ELR (cell line): ENCODE measurements at regions not wholly inside any gene's neighbourhood (a gene's known extent, or its start where the extent isn't known, plus 50 kb on each side); places are given as distances from the start of the nearest gene placed in this dataset.

Experiments
- DNase-seq: peaks from one replicate; pipeline ENCODE4 v3.0.0-alpha.2; 2015; ENCODE audit warnings: low read depth

DNA sequence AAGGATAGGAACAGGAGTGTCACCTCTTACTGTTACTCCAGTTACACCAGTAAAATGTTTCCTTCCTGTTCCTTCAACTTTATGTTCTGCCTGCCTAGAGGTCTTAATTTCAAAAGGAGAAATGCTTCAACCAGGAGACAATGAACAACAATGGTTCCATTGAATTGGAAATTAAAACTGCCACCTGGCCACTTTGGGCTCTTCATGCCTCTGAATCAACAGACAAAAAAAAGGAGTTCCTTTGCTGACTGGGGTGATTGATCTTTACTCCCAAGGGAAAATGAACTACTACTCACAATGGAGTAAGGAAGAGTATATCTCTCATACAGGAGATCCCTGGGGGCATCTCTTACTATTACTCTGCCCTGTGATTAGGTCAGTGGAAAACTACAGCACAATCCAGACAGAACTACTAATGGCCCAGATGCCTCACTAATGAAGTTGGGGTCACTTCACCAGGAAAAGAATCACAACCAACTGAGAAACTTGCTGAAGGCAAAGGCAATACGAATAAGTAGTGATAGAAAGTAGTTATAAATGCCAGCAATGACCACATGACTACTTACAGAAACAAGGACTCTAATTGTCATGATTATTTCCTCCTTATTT is 76.6 kb upstream of the PRDX6 start:
- no peak for DNase-seq

DNA sequence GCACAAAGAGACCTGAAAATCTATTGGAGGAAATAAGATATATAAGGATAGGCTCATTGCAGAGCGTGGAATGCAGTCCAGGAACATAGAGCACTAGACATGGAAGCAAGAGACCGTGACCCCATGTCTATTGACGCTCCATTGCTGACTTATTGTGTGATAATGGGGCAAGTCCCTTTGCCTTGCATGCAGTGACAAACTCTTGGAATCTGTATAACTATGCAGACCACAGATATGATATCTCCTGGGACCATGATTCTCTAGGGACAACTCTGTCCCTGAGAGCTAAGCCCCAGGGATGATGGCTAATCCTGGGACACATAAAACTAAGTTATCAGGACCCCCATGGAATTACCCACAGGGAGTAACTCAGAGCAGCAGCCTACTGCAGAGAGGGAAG is 73.1 kb upstream of the PRDX6 start:
- DNase-seq, result no peak

DNA sequence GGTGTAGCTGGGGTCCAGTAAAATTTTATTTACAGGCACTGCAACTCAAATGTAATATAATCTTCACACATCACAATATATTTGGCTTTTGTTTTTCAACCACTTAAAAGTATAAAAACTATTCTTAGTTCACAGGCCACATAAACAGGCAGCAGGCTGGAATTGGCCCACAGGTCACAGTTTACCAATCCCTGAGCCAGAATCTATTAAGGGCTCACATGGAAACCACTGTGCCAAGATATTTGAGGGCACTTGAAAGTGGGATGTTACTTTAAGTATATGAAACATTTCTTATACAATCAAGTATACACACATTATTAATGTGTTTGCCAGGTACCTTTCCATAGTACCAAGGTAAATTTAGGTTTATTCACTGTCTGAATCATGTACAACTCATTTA is 71.9 kb upstream of the PRDX6 start:
- no peak for DNase-seq

DNA sequence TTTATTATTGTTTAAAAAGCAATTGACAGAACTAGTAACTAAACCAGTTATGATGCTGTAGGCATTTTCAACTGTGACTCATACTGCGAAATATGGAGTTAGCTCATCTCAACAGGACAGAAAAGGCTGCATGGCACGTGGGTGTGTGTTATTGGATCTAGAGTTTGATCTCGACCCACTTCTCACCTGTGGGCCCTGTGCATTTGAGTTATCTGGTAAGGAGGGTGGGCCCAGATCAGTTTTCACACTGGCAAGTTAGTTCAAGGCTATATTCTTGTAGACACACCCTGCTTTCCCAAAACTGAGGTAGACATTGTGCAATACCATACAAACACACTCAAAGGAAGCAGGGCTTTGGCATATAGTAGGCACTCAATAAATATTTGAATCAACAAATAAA is 71.3 kb upstream of the PRDX6 start:
- DNase-seq, result peak; percentile 84

DNA sequence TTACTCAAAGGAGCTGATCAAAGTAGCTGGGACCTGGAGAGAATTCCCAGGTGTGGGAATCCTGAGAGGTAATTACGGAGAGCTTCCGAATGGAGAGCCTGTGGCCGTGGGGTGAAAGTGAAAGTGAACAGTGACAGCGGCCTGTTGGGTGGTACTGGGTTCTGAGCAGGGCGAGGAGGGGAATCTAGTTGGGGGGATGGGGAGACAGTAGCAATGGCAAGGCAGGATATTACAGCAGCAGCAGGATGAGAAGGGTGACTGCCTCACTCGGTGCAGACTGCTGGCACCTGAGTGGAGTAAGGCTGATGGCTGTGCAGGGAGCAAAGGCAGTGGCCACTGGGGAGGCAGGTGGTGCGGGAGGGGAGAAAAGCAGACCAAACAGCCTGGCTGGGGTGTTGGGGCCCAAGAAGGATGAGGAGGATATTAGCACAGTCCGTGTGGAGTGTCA is 70.3 kb upstream of the PRDX6 start:
- no peak for DNase-seq

DNA sequence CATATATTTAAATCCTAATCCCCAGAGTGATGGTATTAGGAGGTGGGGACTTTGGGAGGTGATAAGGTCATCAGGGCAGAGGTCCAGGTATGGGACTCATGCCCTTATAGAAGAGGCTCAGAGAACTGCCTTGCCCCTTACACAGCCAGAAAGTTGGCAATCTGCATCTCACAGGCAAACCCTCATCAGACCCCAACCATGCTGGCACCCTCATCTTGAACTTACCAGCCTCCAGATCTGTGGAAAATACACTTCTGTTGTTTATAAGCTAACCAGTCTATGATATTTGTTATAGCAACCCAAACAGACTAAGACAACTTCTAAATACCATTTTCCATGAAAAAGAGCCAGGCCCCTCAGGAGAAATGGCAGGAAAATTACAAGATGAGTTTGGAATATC is 69.3 kb upstream of the PRDX6 start:
- no peak for DNase-seq

DNA sequence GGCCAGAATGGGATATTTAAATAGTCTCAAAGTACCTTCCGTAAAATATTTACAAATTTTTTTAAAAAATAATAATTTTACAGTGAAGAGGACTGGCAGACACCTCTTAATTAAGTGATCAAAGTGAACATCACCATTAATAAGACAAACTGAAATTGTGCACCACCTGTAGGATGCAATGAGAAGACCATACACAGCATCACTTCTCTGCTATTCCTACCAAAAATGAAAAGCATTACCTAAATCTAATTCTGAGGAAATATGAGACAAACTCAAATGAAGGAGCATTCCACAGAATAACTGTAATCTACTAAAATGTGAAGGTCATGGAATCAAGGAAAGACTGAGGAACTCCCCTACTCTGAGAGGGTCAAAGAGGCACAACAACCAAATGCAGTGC is 68.2 kb upstream of the PRDX6 start:
- DNase-seq, result no peak

DNA sequence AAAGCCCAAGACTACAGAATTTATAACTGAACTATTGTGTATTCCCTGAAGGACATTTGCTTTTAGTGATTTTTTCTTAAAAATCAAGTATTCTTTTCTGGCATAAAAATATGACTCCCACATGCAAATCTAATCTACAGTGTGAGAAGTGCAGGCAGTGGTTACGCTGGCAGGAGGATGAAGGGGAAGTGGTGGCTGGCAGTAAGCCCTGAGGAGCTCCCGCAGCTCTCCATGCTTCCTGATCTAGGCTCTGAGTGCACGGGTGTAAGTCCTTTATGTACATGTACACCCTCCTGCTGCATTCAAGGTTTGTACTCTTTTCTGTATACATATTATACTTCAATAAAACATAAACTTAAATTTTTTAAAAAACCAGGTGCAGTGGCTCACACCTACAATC is 67.5 kb upstream of the PRDX6 start:
- DNase-seq, result peak; percentile 65

DNA sequence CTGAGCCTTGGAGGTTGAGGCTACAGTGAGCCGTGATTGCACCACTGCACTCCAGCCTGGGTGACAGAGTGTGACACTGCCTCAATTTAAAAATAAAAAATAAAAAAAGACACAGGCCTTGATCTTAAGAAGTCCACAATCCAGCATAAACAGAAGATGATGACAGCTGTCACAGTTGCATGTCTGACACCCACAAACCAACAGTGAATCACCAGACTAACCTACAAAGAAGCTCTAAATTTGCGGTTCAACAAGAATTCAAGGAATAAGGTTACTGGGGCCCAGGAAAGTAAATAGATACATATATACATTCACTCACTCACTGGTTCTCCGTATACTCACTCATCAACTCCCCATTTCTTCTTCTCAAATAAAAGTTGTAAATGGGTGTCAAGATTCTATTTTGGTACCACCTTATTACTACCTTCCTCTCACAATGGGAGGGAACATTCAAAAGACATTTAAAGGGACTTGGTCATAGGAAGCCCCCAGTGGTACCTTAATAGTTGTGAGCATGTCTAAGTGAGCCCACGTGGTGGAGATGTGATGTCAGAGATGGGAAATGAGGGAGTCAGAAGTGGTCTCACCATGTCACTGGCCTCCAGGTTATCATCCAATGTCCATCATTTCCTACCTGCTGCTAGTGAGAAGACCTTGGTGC is 66.9 kb upstream of the PRDX6 start:
- peak; percentile 64 for DNase-seq

DNA sequence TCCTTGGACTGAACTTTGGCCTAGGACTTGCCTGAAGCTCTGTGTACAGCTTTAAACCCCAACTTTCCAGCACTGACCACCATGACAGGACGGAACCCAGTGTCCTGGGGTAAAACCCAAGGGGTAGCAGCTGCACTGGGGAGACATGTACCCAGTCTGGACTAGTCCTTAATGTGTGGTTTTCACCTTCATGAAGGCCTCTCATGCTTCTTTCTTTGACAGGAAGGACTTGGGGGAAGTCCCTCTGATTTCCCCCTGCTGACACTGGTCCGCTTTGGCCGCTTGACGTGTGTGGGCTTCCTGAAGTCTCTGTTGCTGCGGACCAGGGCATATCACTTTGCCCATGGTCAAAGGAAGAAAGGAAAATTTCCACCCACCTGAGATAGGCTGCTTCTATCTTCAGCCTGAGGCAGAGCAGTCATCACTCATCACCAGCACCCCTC is 66.3 kb upstream of the PRDX6 start:
- no peak for DNase-seq

DNA sequence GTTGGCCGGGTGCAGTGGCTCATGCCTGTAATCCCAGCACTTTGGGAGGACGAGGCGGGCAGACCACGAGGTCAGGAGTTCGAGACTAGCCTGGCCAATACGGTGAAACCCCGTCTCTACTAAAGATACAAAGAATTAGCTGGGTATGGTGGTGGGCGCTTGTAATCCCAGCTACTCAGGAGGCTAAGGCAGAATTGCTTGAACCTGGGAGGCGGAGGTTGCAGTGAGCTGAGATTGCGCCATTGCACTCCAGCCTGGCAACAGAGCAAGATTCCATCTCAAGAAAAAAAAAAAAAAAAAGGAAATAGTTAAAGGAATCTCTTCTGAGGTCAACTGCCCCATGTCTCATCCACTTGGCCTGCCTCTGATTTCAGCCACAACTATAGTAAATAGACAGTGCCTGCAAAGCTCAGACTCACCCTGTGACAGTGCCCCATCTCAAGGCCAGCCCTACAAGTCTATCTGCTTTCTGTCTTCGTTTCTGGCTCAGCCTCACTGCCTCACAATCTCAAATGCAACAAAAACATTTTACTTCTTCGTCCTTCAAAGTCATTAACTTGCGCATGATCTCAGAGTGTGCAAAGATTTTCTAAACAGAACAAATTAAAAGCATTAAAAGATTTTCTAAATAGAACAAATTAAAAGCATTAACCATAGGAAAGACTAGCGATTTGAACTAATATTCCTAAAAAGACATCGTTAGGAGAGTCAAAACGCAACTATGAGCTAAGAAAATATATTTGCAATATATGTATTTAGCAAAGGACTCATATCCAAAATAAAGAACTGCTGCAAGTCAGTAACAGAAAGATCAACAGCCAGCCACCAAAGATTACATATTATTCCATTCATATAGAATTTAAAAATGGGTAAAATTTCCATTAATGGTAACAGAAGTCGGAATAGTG is 65.0 kb upstream of the PRDX6 start:
- peak; percentile 83 for DNase-seq

DNA sequence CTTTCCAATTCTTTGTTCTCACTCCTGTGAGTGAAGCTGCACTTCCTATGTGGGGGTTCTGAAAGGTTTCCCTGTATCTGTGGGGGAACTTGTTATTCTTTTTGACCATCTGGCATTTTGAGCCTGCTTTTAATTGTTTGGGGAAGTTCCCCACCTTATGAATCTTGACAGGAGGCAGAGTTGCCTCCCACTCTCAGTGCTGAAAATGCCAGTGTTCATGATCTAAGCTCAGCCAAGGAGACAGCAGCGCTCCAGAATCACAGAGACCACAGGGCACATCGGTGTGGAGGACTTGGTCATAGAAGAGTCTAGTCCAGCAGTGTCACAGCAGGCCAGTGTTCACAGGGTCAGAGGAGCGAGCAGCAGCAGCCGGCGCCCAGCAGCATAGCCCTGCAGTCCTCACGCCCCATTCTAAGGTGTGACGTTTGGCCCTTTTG is 63.8 kb upstream of the PRDX6 start:
- no peak for DNase-seq

DNA sequence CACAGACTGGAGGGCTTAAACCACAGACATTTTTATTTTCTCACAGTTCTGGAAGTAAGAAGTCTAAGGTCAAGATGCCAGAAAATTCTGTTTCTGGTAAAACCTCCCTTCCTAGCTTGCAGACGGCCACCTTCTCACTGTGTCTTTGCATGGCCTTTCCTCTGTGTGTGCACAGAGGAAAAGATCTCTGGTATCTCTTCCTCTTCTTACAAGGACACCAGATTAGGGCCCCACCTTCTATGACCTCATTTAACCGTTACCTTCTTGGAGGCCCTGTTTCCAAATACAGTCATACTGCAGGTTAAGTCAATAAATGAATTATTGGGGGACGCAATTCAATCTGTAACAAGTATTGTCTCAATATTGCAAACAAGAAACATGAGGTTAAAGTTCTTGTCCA is 63.0 kb upstream of the PRDX6 start:
- DNase-seq, result no peak

DNA sequence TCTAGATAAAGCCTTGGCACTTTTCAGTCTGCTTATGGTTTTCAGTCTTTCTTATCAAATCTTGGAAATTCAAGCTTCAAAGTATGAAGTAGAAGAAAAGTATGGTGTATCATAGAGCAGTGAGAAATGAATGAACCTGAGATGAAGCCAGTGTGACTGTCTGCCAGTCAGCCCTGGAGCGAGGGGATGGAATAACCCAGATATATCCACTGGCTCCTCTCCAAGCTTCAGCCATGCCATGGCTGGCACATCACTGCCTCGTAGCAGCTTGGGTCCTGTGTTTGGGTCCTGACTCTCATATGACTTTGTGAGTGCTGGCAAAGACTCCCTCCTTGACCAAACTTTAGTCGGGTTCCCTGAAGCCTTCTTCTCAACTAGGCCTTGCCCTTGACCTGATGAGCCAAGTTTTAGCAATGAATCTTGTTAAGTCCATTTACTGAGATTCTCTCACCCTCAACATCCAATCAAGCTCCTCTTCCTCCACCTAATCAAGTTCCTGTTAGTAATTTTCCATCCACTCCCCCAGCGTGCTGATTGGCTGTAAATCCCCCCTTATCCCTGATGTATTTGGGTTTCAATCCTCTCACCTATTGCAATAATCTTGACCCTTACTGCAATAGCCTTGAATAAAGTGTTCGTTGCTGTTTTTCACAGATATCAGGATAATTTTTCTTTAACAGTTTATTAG is 62.5 kb upstream of the PRDX6 start:
- DNase-seq, result no peak

DNA sequence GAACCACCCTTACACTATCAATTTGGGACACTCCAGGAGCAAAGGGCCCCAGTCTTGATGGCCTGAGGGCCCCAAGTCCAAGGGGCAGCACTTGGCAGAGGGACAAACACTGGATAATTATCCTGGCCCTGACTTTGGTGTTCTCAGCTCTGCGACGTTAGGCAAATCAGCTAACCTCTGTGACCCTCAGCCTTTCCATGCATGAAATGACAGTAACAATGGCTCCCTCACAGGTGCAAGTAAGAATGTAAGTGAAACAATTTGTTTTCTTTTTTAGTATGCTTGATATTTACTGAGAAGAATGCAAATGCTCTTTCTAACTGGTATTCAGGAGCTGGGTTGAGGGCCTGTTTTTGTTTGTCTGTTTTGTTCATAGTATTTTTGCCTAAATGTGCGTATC is 61.6 kb upstream of the PRDX6 start:
- no peak for DNase-seq

DNA sequence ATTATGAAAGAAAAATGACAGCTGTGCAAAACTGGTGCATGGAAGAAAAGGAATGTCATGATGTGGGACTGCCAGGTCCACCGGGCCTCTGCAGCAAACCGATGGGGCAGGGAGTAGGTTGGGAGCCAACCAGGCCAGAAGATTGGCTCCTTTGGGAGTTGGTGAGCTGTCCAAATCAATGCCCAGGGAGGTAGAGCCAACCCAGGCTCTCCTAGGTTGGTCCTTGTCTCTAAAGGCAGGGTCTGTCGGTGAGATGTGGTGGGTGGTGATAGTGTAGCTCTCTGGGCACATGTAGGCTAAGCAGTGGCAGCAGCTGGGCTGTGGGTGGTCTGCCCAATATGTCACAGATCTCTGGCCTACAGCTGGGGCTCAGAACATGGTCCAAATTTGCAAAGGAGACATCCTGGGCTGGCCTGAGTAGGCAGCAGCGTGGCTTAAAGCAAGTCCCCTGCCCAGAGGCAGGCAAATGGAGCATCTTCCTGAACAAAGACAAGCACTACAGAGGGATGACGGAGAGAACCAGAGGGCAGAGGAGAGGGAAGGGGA is 61.2 kb upstream of the PRDX6 start:
- no peak for DNase-seq

DNA sequence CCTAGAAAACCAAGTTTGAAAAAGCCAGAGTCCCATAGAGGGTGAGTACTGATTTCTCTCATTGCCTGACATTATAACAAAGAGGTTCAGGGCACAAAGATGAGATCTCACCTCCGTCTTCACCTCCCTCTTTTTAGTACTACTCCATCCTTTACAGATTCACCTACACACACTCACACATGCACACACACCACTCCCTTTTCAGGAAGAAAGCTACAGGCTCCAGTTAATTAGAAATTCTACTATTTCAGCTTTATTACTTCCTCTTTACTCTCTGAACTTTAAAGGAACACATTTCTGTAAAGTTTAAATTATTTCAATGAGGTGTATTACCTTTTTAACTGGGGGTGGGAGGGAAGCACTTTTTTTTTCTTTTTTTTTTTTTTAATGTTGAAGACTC is 59.6 kb upstream of the PRDX6 start:
- DNase-seq, result no peak

DNA sequence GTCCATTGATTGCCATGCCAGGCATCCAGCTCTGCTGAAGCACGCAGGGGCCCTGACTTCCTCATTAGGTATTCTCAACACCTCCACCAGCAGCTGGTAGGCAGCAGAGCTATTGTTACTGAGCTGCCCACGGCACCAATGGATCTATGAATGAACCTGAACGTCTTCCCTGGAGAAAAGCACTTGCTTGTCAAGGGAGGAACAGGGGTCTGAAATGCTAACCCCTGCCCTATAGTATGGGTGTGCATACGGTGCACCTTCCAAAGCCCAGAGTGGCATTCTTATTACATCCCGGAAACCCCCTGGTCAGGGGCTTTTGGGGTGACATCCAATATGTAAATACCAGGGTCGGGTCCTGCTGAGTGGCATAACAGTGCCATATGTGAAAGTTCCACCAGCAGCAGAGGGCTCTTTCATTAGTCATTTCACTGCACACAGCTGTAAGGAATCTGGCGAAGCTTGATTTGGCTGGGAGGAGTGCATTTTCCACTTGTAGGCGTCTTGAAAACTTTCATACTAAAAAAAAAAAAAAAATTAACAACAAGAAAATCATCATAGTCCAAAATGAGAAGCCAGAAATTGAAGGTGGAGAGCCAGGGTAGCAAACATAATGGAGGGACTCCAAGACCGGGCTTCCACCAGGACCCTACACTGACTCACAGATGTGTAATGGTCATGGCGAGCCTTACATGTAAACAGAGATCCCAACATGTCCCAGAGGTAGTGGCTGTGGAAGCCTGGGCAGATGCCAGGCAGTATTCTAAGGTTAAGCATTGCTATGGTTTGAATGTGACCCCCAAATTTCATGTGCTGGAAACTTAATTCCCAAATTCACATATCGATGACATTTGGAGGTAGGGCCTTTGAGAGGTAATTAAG is 58.8 kb upstream of the PRDX6 start:
- peak; percentile 53 for DNase-seq

DNA sequence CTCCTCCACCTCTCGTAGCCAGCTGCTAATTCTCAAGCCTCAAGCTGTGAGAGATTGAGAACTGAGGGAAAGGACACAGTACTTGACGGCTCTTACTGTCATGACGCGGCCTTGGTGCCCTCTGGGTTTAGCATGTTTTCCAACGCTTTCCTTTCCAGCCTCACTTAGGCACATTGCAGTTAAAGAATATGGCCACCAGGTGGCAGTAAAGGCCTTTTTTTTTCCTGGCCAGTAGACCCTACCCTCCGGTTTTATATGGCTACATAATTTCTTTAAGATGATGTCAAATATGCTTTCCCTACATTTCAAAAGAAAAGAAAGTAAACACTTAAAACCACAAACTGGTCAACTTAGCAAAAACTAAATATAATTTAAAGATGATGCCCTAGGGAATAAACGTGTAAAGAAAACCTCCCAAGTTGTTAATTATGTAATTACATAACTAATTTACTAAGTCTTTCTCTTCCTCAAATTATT is 56.8 kb upstream of the PRDX6 start:
- peak; percentile 86 for DNase-seq

DNA sequence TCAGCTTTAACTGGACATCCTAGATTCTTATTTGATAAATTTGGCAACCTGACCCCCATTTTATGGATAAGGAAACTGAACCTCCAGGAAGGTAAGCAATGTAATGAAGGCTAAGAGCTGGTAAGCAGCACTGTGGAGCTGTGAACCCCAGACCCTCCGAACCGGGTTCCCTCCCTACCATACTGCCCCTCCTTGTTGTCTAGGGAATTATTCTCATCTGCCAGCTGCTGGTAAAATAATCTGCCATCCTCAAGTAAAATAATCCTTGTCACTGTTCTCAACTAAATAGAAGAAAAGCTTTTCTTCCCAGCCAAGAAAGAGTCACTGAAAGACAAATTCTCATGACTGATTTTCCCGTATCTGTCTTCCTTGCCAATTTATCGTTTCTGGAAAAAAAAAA is 55.8 kb upstream of the PRDX6 start:
- no peak for DNase-seq

DNA sequence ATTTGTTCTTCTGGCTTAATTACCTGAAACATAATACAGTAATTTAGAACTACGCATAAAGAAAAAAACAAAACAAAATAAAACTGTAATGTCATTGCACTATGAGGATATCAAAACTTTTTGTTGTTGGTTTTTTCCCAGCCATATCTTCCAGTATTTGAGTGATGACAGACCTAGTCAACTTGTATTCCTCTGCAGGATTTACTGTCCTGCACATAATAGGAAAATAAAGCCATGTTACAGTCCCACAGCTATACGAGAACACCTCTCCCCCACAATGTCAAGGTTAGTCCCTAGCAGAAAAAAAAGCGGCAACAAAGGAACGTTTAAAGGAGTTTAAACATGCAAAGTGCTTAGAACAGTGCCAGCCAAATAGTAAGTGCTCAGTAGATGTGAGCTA is 55.3 kb upstream of the PRDX6 start:
- DNase-seq, result no peak
